ENCODE measurements at regions not wholly inside any gene's neighbourhood (a gene's known extent, or its start where the extent isn't known, plus 50 kb on each side); places are given as distances from the start of the nearest gene placed in this dataset.
A peak's percentile ranks its signal among the peaks of the same experiment; 100 is the strongest.

DNA sequence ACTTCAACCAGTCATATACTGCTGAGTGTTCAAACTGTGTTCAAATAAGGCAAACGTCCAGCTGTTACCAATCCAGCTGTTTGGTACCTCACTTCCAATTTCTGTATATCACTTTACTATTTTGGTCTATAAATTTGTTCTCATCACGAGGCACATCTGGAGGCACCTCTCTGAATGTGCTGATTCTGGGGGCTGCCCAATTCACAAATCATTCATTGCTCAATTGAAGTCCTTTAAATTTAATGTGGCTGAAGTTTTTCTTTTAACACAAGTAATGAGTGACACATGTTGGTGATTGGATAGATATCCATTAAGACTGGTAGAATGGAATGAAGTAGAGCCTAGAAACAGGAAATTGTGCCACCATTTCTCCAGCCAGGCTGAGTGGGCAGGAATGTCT is 617.0 kb upstream of the TMEM132C start:
- DNase-seq = no peak

DNA sequence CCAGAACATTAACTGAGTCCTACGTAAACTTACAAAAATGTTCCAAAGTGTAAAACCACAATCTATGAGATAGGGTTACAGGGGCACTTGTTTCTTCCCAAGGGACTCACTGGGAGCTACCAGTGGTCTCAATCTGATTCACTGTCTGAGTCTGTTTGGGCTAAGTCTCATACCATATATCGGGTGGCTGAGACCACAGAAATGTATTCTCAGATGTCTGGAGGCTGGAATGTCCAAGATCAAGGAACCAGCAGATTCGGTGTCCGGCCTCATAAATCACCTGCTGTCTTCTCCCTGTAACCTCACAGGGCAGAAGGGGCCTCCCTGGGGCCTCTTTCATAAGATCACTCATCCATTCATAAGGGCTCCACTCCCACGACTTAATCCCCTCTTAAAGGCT is 616.3 kb upstream of the TMEM132C start:
- no peak for DNase-seq

DNA sequence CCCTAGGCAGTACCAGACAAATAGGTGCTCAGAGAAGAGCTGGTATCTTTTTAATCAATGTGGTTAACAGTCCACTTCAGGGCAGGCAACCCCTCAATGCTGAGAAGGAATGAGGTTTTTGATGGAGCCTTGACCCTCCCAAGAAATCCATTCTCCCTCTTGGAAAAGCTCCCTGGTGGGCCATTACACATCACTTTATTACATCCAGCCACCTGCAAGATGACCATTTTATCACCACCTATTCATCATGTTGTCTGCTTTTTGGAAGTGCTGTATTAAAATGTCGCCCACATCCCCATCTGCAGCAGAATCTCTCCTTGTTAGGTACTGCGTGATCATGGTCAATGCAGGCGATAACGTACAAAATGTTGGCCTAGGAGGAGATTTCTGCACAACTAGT is 614.7 kb upstream of the TMEM132C start:
- no peak for DNase-seq

DNA sequence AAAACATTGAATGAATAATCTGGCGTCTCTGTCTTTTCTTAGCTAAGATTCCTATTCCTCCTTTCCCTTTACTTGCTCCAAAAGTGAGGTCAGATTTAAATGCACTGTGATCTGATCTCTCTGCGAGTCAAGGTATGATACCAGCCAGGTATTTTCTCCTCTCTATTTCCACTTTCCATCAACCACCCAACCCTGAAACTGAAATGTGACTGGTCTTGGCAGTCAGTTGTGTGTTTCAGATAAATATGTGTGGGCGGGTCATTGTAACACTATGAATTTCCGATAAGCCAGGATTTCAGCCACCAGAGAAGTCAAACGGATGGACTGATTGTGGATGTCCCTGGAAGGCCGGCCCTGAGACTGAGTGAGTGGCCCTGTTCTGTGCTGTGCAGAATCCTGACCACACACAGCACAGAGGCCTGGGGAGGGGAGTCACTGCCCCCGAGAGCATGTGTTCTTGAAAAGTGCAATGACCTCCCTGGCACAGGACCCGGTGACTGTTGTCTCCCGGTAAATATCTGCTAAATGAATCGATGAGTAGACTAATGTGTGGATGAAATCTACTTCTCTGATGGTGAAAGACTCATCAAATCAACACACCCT is 612.5 kb upstream of the TMEM132C start:
- DNase-seq = no peak

DNA sequence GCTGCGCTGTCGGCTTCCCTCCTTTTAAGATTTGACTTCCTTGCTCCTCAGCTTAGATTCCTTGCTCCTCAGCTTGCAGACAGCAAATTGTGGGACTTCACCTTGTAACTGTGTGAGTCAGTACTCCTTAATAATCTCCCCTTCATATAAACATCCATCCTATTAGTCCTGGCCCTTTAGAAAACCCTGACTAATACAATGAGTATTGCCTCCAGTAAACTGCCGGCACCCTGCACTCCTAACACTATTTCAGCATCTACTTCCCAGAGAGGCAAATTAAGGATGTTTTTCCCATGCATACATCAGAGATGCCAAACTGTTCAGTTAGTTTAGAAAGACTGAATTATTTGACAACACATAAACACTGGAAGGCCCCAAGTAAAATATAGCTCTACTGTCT is 611.3 kb upstream of the TMEM132C start:
- DNase-seq = no peak

DNA sequence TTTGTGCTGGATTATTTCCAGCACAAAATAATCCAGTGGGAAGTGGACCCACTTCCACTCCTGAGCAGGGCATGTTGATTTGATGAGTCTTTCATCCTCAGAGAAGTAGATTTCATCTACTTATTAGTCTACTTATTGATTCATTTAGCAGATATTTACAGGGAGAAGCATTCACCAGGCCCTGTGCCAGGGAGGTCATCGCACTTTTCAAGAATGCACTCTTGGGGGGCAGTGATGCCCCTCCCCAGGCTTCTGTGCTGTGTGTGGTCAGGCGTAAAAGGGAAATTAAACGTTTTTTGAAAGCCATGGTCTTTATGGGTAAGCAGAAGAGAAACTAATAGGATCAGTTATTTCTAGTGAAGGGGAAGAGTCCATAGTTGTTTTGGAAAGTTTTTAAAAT is 610.7 kb upstream of the TMEM132C start:
- no peak for DNase-seq

DNA sequence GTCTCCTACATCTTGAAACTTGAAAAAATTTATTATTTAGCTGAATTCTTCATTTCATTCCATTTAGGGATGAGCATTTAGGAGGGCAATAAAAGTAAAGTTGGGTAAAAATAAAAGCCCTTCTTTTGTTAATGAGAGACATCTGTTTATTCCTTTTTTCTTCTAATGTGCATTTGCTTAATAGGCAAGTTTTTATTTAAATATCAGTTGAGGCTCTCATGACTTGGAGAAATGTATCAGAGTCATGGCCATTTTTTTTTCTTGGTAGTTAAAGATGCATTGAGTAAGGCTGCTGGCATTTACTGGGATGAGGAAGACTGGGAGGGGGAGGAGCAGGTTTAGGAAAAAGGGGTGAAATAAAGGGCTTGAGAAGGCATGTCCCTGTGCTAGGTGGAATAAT is 609.9 kb upstream of the TMEM132C start:
- no peak for DNase-seq

DNA sequence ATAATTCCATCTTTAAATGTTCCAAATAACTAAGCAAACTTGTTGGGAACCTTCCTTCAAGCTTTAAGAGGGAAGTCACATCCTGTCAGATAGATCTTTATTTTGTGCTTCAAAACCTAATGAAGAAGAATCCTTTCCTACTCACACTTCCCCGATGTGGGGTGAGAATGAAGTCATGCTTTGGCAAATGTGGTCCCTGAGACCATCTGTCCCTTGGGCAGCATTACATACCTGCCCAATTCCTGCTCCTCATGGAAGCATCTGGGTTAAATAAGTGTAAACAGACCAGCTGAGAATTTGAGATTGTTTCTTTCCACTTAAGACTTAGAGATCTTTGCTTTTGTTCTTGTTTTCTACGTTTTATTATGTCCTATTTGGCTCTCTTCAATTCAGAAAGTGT is 606.0 kb upstream of the TMEM132C start:
- DNase-seq = no peak

DNA sequence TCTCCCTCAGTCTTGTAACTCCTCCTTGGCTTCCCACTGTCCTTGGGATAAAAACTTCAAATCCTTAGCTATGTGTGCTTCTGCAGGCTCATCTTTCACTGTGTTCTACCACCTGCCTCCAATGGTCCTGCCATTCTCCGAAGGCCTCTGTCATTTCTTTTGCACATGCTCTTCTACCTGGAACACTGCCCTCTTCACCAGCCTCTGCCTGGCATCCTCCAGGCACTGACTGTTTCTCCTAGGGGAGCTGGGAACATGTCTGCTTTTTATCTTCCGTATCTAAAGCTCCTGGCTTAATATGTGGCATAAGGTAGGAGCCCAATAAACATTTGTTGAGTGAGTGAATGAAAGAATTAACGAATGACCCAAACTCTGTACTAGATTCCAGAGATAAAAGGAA is 603.3 kb upstream of the TMEM132C start:
- no peak for DNase-seq

DNA sequence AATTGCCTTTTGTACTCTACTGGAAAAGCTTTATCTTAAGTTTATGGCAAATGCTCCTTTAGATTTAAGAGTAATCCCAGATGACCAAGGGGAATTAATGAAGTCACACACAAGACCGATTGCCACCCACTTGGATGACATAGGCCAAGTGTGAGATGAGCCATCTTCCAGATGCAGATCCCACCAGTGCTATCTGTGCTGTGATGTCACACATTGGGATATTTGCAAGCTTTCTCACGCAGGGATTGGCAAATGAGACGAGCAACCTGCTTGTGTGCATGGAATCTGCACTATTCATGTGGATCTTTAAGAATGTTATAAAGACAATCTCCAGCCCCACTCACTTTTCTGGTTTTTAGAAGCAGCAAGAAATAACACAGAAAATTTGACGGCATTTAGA is 602.1 kb upstream of the TMEM132C start:
- DNase-seq = no peak

DNA sequence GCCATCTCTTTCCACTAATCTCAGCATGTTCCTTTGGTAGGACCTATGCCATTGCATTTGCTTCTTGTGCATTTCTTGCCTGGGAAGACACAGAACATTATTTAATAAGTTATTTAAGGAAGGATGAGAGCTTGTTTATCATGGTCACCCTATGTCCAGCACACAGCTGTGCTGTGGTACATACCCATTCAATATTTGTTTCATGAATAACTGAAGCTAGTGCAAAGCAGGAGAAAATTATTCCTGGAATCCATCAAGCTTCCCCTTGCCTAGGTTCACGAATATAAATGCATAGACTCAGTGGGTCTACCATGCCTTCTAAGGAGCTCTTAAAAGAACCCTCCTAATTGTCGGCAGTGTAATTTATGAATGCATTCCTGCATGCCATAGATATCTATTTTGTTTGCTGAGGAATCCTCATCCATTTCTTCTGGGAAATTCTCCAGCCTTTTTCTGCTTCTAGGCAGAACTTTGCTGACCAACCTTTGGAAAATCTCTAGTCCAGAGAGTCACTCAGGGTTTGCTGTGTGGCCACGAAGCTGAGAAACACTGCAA is 599.8 kb upstream of the TMEM132C start:
- DNase-seq = no peak

DNA sequence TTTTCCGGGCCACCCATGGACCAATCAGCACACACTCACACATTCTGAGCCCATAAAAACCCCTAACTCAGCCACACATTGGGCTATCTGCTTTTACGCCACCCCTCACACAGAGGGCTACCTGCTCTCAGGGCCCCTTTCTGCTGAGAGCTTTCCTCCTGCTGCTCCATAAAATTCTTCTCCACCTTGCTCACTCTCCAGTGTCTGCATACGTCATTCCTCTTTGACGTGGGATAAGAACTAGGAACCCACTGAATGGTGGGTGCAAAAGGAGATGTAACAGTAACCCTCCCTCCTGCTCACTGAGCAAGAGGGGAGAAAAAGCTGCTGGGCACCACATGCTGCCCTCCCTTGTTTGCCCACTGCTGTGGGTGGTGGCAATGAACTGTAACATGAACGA is 596.7 kb upstream of the TMEM132C start:
- DNase-seq = no peak

DNA sequence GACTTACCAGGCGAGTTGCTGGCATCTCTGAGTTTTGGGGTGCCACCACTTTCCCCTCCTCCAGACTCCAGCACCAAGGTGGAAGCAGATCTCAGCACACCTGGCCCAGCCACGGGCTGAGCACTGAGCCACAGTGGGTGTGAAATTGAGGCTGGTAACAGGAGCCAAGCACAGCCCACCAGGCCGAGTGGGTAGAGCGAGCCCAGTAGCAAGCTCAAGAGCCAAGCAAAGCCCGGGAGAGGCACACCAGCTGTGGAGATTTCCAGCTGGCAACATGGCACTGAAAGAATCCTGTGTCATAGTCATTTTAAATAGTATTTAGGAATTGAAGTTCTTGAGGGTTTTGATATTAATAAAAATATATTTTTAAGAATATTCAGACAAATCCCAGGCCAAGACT is 596.2 kb upstream of the TMEM132C start:
- no peak for DNase-seq

DNA sequence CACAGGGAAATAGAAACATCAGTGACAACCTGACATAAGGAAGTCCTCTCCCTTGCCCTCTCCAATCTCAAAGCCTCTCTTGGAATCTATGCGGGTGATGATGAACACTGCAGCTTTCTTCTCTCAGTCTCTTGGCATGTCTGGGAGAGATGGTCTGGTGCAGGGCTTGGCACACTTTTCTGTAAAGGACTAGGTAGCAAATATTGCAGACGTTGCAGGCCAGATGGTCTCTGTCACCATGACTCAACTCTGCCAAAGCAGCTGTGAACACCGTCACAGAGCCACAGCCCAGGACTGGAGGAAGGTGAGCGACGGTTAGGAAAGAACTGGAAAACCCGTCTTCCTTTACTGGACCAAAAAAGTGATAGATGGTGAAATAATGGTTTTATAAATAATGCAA is 591.0 kb upstream of the TMEM132C start:
- no peak for DNase-seq

DNA sequence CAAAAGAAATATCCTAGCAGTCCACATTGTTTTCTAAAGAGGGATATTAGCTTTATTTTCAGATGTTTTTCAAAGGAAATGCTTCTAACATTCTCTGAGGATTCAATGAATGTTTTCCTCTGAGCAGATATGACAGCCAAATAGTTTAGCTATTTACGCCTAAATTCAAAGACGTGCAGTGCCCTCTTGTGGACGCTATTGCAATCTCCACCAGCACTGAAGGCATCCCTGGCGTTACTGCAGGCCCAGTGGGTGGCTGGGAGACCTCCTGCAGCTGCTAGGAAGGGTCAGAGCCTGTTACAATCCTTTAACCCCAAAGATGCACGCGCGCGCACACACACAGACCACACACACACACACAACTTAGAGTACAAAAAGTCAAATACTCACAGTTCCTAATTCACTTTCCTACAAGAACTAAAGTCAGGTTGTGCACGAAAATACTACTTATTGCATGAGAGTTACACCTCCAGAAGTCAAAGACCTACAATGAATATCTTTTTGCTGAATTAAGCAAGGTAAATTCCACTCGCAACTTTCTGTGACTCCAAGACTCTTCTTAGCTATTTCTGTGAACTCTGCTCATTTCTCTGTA is 589.3 kb upstream of the TMEM132C start:
- DNase-seq = peak; percentile 6

DNA sequence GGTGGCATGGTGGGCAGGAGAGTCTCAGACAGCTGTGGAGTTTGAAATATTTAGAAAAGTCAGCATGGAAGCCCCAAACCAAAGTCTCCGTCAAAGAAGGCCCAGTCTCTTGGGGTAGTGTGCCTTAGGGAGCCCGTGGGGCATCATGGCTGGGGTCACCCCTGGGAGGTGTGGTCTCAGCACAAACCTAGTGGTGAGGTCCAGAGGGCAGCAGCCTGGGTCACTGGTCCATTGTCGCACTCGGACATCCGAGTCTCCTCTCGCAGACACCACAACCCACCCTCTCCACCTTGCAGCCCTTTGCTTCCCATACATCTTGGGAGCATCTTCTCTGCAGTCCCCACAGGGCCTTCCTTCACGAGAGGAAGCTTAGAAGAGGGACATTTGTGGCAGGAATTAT is 588.0 kb upstream of the TMEM132C start:
- no peak for DNase-seq

DNA sequence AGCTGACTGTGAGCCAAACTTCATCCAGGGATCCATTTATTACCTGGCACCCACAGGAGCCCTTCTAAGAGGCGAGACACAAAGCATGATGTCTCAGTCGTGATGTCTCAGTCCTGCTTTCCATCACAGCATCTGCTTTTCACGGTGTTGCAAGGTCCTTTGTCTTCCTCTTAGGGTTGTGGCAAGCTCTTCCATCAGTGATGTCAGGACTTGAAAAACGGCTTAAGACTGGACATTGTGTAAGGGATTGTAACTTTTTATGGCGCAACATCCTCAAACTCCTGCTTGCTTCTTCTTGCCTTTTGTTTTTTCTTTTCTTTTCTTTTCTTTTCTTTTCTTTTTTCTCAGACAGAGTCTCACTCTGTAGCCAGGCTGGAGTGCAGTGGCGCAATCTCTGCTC is 586.5 kb upstream of the TMEM132C start:
- DNase-seq = no peak

DNA sequence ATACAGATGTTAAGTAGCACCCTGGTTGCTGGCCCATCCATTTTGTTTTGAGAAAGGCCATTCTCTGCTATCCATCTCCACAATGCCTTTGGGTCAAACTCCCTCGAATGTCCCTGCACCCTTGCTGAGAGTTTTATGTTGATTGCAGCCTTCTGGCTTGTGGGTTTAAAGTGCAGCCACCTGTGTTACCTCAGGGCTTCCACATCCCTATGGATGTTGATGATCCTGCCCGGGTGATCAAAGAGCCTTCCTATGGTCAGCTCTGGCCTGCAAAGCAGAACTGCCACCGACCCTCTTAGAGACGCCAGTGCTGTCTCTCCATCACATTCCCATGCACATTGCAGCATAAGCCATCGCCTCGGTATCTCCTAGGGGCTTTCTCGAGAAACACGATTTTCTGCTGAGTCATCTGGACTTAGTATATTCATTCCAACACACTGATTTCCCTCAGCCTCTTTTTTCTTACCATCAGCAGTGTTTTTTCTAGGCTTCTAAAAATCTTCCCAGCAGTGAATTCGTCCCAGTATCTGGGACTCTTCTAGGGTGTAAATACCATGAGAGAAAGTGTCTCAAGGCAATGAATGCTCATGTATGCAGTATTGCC is 585.7 kb upstream of the TMEM132C start:
- no peak for DNase-seq

DNA sequence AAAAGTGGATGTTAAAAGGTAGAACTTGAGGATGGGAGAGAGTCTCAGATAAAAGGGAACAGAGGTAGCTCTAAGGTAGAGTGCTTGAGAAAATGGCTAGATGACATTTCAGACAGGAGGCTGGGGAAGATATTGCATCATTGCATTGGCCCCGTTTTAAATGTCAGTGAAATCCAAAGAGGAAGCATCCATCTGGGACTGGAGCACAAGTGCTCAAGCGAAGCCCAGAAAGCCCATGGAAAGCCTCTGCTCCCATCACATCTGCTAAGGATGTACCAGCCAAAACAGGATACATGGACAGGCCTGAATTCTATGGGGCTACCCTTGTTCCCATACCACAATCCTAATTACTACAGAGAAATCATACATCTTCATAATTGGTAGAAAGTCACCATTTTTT is 581.5 kb upstream of the TMEM132C start:
- no peak for DNase-seq

DNA sequence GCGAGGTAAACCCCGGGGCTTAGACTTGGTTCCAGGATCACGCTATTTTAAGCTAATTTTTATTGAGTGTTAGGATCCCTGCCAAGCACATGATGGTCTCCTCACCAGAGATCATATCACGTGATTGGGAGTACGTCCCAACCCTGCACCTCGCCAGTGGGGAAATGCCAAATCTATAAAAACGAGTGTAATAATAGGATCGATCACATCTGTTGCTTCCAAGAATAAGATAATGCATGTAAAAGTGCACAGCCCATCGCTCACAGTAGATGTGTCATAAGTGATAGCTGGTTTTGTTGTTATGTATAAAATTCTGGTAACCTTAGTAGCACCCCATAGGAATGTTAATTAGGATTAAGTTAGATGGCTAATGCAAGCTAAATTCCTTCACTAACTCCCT is 581.0 kb upstream of the TMEM132C start:
- no peak for DNase-seq

DNA sequence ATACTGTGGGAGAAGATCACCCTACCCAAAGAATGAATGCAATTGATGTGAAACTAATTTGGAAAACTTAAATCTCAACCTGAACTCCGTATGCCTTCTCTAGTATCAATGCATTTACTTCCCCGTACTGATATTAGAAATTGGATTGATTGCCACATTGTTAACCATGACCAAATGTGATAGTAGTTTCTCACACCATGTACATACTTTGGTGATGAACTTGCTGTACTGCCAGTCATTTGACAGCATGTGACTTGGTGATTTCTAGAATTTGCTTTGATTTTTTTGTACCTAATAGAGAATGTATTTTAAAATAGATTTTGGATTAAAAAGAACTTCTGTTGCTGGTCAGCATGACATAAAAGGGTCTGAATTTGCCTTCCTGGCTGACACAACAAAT is 579.8 kb upstream of the TMEM132C start:
- no peak for DNase-seq

DNA sequence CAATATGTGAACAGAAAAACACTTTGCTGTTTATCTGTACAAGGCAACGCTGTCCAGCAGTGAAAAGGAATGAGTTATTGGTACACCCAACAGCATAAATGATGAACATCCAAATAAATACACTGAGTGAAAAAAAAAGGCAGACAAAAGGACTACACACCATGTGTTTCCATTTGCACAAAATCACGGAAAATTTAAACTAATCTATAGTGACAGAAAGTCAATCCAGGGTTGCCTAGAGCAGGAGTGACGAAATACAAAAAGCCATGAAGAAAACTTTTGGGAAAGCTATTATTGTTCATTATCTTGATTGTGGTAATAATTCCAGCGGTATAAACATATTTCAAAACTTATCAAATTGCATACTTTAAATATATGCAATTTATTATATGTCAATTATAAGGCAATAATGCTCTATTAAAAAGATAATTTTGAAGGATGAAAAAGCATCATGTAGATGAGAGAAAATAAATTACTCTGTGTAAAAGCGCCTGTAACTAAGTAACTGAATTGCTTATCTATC is 578.0 kb upstream of the TMEM132C start:
- DNase-seq = no peak

DNA sequence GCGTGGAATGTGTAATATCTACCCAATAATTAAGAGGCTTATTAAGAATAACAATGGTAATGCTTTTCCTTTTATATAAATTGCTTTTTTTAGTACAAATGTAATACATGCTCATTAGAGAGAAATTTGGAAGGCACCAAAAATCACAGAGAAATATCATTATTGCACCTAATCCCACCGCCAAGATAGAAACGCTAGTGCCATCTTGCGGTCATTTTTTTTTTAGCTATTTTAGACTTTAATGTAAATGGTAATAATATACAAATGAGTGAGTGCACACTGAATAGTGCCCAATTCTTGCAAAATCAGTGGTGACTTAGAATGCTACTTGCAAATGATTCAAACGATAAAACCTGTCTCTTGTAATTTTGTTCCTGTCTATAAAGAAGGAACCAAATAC is 576.8 kb upstream of the TMEM132C start:
- DNase-seq = no peak

DNA sequence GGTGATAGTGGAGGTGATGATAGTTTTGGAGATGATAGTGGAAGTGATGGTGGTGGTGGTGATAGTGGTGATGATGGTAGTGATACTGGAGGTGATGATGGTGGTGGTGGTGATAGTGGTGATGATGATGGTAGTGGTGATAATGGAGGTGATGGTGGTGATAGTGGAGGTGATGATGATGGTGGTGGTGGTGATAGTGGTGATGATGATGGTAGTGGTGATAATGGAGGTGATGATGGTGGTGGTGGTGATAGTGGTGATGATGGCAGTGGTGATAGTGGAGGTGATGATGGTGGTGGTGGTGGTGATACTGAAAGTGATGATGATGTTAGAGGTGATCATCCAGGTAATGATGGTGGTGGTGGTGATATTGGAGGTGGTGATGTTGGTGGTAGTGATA is 570.0 kb upstream of the TMEM132C start:
- DNase-seq = no peak

DNA sequence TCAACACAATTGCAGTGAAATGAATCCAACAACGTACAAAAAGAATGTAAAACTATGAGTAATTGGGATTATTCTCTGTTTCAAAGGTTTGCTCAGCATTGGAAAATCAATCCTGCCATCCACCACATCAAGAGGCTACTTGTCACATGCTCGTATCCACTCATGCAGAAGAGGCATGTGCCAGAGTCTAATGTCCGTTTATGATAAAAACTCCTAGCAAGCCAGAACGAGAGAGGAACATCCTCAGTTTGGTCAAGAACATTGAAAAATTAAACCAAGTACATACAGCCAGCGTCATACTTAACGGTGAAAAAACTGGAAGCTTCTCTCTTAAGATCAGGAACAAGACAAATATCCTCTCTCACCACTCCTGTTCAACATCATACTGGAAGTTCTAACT is 563.9 kb upstream of the TMEM132C start:
- DNase-seq = no peak

All from CD4-positive, alpha-beta T cell treated with Interleukin-4 for 4 hours (primary cell).